EL (cell line): ENCODE measurements at regions not wholly inside any gene's neighbourhood (a gene's known extent, or its start where the extent isn't known, plus 50 kb on each side); places are given as distances from the start of the nearest gene placed in this dataset.
"Not testable (repeated sequence)": the region's sequence is repeated elsewhere in the genome, so short reads cannot be mapped to it uniquely, and the experiment has no call there.

Experiments used
- DNase-seq: peaks from one replicate; pipeline ENCODE4 v3.0.0-alpha.2; 2016

DNA sequence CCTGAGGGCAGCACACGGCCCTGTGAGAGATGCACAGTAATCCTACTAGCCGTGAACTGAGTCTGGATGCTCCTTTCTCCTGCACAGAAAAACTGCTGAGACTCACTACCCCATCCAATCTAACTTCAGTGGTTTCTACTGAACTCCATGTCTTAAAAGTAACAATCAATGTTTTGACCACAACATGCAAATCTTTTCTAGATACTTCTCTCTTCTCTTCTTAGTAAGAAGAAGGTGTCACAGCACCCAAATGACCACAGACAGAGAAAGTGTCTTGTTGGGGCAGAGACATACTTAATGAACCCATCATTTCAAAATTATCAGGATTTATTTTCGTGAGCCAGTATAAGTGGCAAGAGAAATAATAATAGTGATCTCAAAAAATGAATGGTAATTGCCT lies 285.8 kb upstream of the MEF2C start:
- DNase-seq: no peak

DNA sequence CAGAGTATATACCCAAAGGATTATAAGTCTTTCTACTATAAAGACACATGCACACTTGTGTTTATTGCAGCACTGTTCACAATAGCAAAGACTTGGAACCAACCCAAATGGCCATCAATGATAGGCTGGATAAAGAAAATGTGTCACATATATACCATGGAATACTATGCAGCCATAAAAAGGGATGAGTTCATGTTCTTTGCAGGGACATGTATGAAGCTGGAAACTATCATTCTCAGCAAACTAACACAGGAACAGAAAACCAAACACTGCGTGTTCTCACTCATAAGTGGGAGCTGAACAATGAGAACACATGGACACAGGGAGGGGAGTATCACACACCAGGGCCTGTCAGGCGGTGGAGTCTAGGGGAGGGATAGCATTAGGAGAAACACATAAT lies 281.7 kb upstream of the MEF2C start:
- DNase-seq: not testable (repeated sequence)

DNA sequence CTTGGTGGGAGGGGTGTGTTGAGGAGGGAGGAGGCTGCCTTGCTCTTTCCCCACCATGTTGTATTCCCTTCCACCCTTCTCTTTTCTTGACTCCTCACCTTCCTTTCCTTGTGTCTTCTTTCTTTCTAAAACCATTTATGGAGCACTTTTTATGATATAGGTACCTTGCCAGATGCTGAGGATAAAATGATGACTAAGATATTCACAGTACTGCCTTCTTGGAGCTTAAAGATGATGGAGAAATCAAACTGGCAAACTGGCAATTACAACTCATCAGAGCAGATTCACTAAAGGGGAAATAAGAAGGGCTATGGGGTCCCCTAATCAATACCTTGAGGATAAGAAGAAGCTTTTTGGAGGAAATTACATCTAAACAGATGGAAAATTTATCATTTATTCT lies 273.2 kb upstream of the MEF2C start:
- DNase-seq: no peak

DNA sequence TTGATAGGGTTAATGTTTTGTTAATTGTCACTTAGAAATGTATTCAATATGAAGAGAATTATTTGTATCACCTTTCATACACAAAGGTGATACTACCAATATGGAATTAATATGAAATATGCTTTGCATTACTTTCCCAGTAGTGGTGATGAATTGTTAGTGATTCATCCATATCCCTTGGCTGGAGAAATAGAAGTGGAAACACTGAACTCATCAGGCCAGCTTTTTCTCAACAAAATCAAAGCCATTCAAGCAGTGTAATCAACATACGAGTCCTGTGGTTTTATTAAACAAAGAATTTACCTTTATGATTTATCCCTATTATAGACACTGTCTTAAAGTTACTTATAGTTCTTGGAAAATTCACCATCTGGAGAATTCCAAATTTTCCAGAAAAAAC lies 264.0 kb upstream of the MEF2C start:
- no peak for DNase-seq

DNA sequence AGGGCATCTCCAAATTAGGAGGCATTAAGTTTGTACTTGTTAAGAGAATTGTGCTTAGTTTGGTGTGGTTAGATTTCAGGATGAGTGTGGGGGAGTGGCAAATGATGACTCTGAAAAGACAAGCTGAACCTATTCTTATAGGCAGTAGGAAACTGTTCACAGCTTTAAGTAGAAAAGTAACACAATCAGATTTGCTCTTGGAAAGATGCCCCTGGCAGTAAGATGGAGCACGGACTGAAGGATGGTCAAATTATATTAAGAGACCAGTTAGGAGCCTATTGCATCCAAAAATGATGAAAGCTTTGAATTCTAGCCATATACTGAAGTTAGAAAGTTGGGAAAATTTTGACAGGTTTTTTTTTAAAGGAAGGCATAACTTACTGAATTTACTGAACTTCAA lies 254.2 kb upstream of the MEF2C start:
- DNase-seq: no peak

DNA sequence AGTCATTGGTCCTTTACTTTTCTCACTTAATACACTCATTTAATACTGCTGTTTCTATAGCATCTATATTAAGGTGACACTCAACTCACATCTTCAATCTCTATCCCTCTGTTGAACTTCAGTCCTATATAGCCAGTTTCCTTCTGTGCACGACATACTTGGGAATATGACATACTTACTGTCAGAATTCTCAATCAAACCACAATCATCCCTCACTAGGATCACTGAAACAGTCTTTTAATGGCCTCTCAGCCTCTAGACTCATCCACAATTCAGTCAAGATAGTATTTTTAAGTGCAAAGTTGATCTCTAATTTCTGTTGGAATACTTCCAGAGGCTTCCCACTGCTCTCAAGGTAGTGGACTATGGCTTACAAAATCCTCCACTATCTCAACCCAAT lies 251.0 kb upstream of the MEF2C start:
- DNase-seq: no peak

DNA sequence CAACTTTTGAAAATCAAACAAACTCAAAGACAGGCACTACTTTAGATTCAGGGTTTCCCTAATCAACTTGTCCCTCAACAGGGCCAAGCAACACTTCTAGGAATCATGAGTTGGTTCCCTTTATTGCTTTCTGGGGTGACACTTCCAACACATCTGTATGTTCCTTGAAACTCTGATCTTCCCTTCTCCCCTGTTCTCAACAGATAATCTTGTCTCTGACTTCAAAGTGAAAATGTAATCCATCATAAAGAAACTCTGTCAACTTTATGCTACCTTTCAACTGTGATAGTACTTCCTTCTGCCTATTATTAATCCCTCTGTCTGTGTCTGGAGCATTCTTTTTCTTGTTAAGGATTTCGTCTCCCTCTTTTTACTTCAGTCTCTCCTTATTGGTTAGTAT lies 250.1 kb upstream of the MEF2C start:
- no peak for DNase-seq

DNA sequence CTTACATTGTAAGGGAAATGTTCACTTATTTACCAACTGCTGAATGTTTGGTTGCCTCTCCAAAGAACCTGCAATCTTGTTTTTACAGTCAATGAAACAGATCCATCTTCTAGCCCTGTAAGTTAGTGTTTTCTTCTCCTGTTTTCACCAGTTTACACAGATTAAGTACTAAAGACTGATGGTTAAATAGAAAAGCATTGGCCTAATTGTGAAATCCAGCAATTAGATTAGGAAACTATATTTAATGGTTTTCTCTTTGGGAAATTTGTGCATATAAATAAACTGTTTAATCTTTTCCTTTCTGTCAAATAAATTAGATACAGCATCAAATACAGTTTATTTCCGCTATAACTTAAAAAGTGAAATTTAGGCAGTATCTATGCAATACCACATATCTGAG lies 247.9 kb upstream of the MEF2C start:
- no peak for DNase-seq

DNA sequence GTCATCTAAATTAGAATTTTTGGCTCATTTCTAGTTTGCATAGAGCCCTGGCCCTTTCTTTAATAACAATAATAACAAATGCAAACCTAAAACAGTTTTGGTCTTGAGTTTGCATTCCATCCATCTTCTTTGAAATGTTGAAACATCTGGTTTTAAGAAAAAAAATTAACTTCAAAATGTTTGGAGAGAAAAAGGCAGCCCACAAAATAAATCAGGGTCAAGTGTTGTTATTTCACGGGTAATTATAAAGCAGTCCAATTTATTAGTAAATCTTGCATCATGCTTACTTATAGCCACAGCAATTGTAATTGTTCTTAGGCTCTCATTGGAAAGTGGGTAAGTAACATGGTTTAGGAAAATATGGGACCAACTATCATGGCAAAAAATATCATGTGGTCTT lies 247.0 kb upstream of the MEF2C start:
- DNase-seq: no peak

DNA sequence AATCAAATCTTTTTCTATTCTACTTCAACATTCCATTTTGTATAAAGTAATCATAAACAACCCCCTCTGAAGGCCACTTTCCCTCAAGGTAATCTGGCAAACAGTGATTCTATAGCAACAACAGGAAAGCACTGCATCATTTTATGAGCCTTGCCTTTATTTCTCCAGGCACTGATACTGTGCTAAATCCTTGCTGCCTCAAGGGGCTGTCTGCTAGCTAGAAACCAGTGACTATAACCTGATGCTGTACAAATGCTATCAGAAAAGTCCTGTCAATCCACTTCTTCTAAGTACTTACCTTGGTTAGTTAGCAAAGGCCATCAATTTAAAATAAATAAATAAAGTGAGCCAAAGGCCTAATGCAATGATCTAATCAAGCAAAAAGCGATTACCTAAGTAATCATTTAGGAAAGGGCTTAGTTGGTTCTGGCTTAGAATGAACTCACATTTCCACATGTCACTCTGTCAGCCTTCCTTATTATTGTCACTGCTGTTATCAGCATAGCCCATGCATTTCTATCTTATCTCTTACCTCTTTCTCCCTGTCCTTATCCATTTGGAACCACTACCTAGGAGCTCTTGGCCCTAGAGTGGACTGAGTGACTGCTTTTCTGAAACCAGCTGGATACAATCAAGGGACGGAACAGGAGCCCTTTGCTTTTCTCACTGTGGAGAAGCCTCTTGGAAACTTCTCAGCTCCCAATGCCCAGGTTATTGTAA lies 246.1 kb upstream of the MEF2C start:
- DNase-seq: no peak

DNA sequence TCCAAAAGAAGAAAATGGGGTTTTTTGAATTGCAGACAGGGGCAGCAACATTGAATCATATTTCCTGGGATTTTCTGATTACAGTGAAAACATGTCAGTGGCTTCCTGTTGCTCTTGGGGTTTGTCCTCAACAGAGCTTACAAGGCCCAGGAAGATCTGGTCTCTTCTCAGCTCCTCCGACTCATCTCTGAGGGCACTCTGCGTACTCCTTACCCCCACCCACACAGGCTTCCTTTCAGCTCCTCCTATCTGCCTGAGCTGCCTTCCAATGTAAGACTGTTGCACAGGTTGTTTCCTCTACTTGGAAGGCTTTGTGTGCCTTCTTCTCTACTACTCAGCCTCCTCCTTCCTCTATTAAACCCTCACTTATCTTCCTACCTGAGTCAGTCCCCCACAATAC lies 245.1 kb upstream of the MEF2C start:
- DNase-seq: no peak

DNA sequence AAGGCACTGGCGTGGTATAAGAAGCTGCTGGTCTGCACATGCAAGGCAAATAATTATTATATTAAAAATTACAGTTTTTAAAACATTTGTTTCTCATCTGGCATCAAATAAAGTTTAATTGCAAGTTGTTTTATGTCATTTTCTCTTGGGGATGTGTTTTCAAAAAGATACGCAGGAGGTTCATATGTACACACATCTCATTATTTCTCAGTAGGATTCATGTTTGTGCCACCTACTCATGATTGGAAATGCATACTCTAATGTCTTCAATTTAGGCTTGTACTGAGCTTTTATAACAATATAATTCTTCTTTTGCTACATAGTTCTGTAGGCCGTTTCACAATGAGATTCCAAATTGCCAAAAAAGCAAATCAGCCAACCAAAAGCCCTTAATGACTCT lies 244.2 kb upstream of the MEF2C start:
- no peak for DNase-seq

DNA sequence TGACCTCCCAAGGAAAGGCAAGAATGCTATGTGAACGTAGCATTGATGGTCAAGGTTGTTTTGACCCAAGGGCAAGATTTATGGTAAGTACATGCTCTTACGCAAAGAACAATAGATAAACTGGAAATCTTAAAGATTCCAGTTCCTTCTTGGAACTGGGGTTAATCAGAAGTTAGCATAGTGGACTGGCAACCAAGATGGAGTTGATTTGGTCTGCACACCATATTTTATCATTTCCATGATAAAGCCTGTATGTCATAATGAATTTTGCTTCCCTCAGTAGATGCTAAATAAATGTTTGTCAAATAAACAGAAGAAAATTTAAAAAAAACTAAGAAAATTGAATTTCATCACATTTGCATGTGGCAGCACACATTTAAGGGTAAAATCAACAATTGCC lies 242.4 kb upstream of the MEF2C start:
- DNase-seq: no peak

DNA sequence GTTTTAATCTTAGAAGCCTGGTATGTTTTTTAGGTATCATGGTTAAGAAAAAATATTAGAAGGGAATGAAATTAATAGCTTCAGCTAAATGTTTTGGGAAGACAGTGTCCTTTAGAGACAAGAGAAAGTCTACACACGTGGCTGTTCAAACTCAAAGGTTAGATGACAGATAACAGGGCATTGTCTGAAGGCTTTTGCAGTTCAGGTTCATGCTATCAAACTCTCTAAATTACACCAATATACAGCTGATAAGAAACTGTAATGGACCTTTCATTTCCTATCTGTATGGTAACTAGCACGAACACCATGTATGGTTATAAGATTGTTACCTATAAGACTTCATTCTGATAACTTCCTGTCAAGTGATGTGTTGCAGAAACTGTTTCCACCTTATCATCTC lies 240.6 kb upstream of the MEF2C start:
- no peak for DNase-seq

DNA sequence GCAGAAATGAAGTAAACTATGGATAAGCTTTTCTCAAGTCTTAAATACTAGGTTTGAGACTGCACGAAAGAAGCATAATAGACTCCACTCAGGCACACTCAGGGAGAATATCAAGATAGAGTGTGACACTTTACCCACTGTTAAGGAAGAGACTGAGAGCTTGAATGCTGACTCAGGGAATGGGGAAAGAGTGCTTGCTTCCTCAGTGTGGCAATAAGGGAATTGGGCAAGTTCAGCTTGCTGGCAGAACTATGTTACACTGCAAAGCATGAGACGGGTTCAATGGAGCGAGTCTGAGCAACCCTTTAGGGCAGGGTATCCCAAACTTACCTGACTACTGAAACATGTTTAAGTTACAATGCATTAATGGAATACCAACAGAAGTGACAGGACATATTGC lies 237.7 kb upstream of the MEF2C start:
- no peak for DNase-seq

DNA sequence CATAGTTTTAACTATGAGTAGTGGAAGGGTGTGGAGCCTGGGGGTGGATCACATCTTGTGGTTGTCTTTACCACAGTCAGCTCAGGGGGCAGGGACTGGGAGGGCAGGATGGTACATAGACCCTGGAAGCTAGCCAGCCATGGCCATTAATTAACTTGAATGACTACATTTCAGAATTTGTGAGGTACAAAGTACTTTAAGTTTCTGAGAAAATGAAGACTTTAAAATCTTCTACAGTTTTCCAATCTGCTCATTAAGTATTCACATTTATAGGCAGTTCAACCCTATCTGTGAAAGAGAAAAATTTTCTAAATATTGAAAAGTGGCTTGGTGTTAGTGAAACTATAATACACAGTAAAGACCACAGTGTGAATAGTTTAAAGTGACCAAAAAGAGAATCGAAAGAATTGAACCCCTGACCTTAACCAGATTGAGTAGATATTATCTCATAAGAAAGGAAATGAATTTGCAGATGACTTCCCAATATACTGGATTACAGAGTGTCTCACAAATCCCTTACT lies 234.2 kb upstream of the MEF2C start:
- no peak for DNase-seq

DNA sequence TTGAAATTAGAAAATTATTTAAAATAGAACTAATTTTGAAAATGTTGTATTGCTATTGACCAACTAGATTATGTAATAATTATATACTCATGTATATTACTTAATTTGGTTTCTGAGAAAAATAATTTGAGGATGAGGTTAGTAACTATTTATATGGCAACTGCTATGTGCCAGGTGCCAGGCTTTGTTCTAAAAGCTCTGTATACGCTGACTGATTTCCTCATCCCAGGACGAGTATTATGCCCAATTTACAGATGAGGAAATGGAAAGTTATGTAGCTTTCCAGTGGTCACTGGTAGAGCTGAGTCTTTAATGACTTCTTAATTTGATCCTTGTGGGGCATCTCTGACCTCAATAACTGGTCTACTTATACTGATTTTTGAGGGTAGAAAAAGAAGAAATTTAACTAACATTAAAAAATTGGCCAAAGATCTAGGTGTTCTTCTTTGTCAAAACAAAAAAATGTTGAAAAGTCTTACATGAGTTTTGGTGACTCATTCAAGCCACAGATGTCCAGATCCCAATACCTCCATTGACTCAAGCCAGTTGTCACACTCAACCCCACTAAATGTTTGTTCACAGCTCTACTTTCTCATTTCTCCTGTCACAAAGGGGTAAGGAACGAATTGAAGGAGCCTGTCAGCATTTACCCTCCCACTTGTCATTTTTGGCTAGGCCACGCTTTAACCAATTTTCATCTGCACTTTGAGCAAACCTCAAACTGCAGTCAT lies 228.1 kb upstream of the MEF2C start:
- no peak for DNase-seq

DNA sequence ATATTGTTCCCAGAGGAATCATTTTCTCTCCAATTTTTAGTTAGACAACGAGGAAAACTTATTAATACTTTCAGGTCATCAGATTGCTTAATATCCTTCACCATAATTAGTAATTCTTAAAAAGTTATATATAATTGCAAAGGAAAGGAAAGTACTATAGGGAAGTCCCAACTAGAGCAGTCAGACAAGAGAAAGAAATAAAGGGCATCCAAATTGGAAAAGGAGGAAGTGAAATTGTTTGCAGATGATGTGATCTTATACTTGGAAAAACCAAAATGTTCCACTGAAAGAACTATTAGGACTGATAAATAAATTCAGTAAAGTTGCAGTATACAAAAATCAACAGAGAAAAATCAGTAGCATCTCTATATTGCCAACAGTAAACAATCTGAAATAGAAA lies 223.5 kb upstream of the MEF2C start:
- DNase-seq: no peak

DNA sequence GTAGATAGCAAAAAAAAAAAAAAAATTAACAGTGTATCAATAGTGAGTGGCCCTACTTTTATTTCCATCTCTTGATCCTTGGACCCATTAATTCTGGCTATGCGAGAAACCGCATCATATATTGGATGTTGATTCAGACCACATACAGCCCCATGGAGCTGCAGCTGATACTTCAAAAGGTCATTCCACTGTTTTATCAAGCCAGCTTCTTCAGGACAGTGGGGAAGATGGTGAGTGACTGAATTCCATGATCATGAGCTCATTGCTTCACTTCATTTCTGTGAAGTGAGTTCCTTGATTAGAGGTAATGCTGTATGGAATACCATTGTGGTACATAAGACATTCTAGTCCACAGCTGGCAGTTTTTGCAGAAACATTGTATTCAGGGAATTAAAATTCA lies 222.9 kb upstream of the MEF2C start:
- no peak for DNase-seq

DNA sequence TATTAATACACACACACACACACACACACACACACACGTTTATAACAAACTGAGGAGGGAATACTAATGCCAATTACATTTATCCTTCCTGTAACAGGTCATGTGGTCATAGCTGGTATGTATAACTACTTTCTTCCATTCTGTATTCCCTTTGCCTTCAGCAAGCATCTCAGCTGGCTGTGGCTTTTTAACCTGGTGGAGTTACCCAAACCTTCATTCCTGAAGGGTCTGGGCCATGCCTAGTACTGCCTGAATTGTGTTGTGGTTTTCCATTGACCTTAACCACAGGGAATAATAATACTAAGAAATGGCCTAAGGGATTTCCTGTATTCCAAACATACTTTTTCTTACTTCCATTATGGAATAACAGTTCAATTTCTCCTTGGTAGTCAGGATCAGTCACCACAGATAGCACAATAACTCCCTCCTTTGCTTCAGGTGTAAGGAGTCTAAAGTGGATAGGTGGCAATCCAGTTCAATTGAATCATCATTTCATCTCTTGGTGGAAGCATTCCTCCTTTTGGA lies 222.2 kb upstream of the MEF2C start:
- no peak for DNase-seq

DNA sequence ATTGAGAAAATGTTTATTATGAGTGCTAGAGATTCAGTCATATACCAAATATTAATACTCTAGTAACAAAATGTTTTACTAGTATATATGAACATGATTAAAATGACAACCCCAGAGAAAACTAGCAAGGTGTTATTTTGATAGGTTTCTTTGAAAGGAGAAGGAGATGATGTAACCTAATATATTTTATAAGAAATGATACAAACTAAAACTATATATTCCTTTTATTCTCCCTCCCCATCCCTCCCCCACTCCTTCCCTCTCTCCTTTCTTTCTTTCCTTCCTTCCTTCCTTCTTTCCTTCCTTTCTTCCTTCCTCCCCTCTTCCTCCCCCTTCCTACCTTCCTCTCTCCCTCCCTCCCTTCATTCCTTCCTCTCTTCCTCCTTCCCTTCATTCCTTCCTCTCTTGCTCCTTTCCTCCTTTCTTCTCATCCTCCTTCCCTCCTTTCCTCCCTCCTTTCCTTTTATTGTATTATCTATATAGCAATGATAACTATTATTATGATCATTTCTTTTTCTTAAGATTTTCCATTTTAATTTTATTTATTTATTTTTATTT lies 215.3 kb upstream of the MEF2C start:
- DNase-seq: no peak

DNA sequence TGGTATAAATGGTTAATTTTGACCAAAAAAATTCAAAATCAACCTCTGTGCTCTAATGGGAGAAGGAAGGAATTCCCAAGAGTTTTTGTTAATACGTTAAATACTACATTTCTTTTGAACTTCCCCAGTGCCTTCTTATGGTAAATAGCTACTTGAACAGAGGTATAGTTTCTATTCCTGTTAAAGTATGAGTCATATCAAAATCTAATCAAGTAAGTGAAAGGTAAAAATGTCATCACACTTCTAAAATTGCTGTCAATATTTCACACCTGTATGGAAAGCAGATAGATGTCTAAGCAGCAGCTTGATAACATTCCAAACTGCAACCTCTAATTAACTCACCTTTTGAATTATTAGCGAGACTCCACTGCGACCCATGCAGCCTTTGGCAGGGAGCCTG lies 214.1 kb upstream of the MEF2C start:
- DNase-seq: no peak

DNA sequence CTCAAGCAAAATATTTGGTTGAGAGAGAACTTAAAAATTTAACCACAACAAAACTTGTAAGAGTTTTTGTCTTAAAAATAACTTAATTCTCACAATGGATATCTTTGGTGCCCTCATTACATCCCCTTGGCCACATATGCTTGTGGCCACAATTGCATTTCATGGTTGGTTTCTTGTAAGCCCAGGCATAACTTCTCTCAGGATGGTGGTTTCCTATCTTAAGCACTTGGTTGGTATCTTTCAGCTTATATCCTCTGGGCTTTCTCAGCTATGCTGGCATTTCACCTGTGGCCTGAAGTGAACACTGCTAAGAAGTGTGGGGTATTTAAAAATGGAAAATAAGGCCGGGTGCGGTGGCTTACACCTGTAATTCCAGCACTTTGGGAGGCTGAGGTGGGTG lies 212.4 kb upstream of the MEF2C start:
- no peak for DNase-seq

DNA sequence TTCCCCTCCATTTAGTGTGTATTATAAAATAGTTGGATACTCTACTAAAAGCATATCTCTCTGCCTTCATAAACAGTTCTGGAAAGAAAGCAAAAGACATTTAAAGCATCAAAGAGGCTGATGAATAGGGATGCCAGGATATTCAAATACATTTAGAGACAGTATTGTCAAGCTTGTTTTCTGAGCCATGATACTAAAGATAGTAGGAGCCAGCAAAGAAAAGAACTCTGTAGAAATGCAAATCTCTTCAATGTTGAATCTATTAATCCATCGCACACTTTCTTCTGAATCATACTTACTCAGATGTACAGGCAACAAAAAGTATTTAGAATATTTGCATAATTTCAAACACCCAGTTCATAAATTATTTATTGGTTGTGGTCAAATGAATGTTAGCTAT lies 207.1 kb upstream of the MEF2C start:
- no peak for DNase-seq
